ENCODE measurements at regions not wholly inside any gene's neighbourhood (a gene's known extent, or its start where the extent isn't known, plus 50 kb on each side); places are given as distances from the start of the nearest gene placed in this dataset.
A peak's percentile ranks its signal among the peaks of the same experiment; 100 is the strongest.
"Not testable (repeated sequence)": the region's sequence is repeated elsewhere in the genome, so short reads cannot be mapped to it uniquely, and the experiment has no call there.

DNA sequence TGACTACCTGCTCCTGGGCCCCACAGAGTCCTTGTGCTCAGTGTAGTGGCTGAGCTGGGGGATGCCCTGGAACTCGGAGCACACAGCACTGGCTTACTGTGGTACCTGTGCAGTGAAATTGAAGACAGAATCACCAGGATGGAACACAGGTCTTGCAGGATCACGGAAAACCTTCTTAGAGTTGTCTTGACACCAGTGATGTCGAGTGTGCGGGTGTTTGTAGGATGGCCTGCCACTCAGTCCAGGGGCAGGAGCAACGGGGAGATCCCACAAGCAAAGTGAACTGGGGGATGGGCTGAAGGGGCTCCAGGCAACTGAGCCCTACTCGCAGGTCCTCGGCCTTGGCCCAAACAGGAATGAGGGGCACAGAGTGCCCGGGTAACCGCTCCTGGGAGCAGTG, 122.2 kb upstream of the SERF1A start:
- H3K4me1 ChIP-seq (ENCODE audit: control insufficient read depth in 1 of 2, low read depth in 2 of 2); H3K27ac ChIP-seq; ATAC-seq (ENCODE audit: insufficient number of reproducible peaks, low FRiP score, low read depth); H3K4me3 ChIP-seq; H3K9me3 ChIP-seq; H3K27me3 ChIP-seq (replicated peaks; ENCODE audit: insufficient read depth); H3K36me3 ChIP-seq: not testable (repeated sequence)
- DNase-seq (ENCODE audit: low spot score) = peak; percentile 1
